ENCODE measurements at regions not wholly inside any gene's neighbourhood (a gene's known extent, or its start where the extent isn't known, plus 50 kb on each side); places are given as distances from the start of the nearest gene placed in this dataset.

- no peaks in the 10 kb centered on the region for H3K36me3 ChIP-seq
- no peak for DNase-seq
- no peaks in the 10 kb centered on the region for H3K9me3 ChIP-seq
- intact Hi-C loops (cut with DNase I; ENCODE audit: low total_unique reads) (no loop called here), in situ Hi-C loops (cut with MboI; ENCODE audit: low pct_ligation_motif_present in 1 of 4, low pct_unique_long_range_greater_than_20kb in 1 of 4, low sequenced_read_pairs in 3 of 4) (no loop called here)
- no peaks in the 10 kb centered on the region for H3K4me1 ChIP-seq
- no peaks in the 10 kb centered on the region for H3K27me3 ChIP-seq
- TF ChIP-seq POLR2AphosphoS5 (IDR thresholded peaks at IDR 0.05) (no peak), CTCF (IDR thresholded peaks at IDR 0.05) (no peak), POLR2A (IDR thresholded peaks at IDR 0.05) (no peak), EP300 (IDR thresholded peaks at IDR 0.05; ENCODE audit: low read depth) (no peak)
- WGBS, 2 donors (ENCODE audit: low coverage in 1 of 2) = 71 to 87% methylated on average over 3 to 5 of the region's 5 CpGs
- H3K27ac ChIP-seq = no peak overlapping the region
- H3K4me3 ChIP-seq = no peak overlapping the region
Measured at GRCh38 chr1:56002231-56002630, 577.1 kb downstream of the PLPP3 start.

GRCh38 chr1:56000424-56000823 is 578.9 kb downstream of the PLPP3 start:
- in situ Hi-C loops (cut with MboI; ENCODE audit: low pct_ligation_motif_present in 1 of 4, low pct_unique_long_range_greater_than_20kb in 1 of 4, low sequenced_read_pairs in 3 of 4) = no loop called here
- no peak overlapping the region for H3K27ac ChIP-seq
- WGBS, 2 donors (ENCODE audit: low coverage in 1 of 2) = 88 to 100% methylated on average over 3 of the region's 3 CpGs
- intact Hi-C loops (cut with DNase I; ENCODE audit: low total_unique reads) = no loop called here
- no peaks in the 10 kb centered on the region for H3K27me3 ChIP-seq
- H3K9me3 ChIP-seq = no peaks in the 10 kb centered on the region
- no peak overlapping the region for H3K4me3 ChIP-seq
- no peak for DNase-seq
- no peaks in the 10 kb centered on the region for H3K36me3 ChIP-seq
- no peaks in the 10 kb centered on the region for H3K4me1 ChIP-seq
- no peak for TF ChIP-seq CTCF (IDR thresholded peaks at IDR 0.05)
- TF ChIP-seq EP300 (IDR thresholded peaks at IDR 0.05; ENCODE audit: low read depth) = no peak
- TF ChIP-seq POLR2A (IDR thresholded peaks at IDR 0.05) = no peak
- TF ChIP-seq POLR2AphosphoS5 (IDR thresholded peaks at IDR 0.05) = no peak

GRCh38 chr1:55997536-55997935 is 581.8 kb downstream of the PLPP3 start:
- 14 to 16% methylated on average over 1 of the region's 1 CpG for WGBS, 2 donors (ENCODE audit: low coverage in 1 of 2)
- Histone ChIP-seq H3K27me3 (no peaks in the 10 kb centered on the region), H3K4me1 (no peaks in the 10 kb centered on the region), H3K36me3 (no peaks in the 10 kb centered on the region), H3K27ac (no peak overlapping the region), H3K4me3 (no peak overlapping the region), H3K9me3 (no peaks in the 10 kb centered on the region)
- TF ChIP-seq EP300 (IDR thresholded peaks at IDR 0.05; ENCODE audit: low read depth) = no peak
- peak in 1 of 3 donors; percentile 6 for TF ChIP-seq POLR2AphosphoS5 (IDR thresholded peaks at IDR 0.05)
- intact Hi-C loops (cut with DNase I; ENCODE audit: low total_unique reads) (no loop called here), in situ Hi-C loops (cut with MboI; ENCODE audit: low pct_ligation_motif_present in 1 of 4, low pct_unique_long_range_greater_than_20kb in 1 of 4, low sequenced_read_pairs in 3 of 4) (no loop called here)
- no peak for DNase-seq

- H3K27me3 ChIP-seq = no peaks in the 10 kb centered on the region
- TF ChIP-seq EP300 (IDR thresholded peaks at IDR 0.05; ENCODE audit: low read depth) = no peak
- TF ChIP-seq CTCF (IDR thresholded peaks at IDR 0.05) = no peak
- no peak for TF ChIP-seq POLR2AphosphoS5 (IDR thresholded peaks at IDR 0.05)
- TF ChIP-seq POLR2A (IDR thresholded peaks at IDR 0.05) = no peak
- DNase-seq = no peak
- H3K4me3 ChIP-seq = no peak overlapping the region
- WGBS, 2 donors (ENCODE audit: low coverage in 1 of 2) = 75 to 76% methylated on average over 8 of the region's 8 CpGs
- in situ Hi-C loops (cut with MboI; ENCODE audit: low pct_ligation_motif_present in 1 of 4, low pct_unique_long_range_greater_than_20kb in 1 of 4, low sequenced_read_pairs in 3 of 4) = no loop called here
- no peaks in the 10 kb centered on the region for H3K36me3 ChIP-seq
- no peak overlapping the region for H3K27ac ChIP-seq
- intact Hi-C loops (cut with DNase I; ENCODE audit: low total_unique reads) = no loop called here
- H3K4me1 ChIP-seq = peaks cover 0 to 3% (median 0%) of the 10 kb centered on the region in 4 donors
- no peaks in the 10 kb centered on the region for H3K9me3 ChIP-seq
Measured at GRCh38 chr1:55993646-55994318, 585.6 kb downstream of the PLPP3 start.

GRCh38 chr1:55990007-55990406 is 589.4 kb downstream of the PLPP3 start:
- whole genome bisulfite sequencing, 2 donors (ENCODE audit: low coverage in 1 of 2) = 68 to 94% methylated on average over 3 of the region's 3 CpGs
- H3K4me1 ChIP-seq = peaks cover 0 to 3% (median 0%) of the 10 kb centered on the region in 4 donors

More at GRCh38 chr1:55990007-55990406, 589.4 kb downstream of the PLPP3 start:
- no peaks in the 10 kb centered on the region for H3K27me3 ChIP-seq
- TF ChIP-seq POLR2A (IDR thresholded peaks at IDR 0.05) (no peak), EP300 (IDR thresholded peaks at IDR 0.05; ENCODE audit: low read depth) (no peak), CTCF (IDR thresholded peaks at IDR 0.05) (no peak), POLR2AphosphoS5 (IDR thresholded peaks at IDR 0.05) (no peak)
- H3K27ac ChIP-seq = no peak overlapping the region
- no peaks in the 10 kb centered on the region for H3K9me3 ChIP-seq
- H3K4me3 ChIP-seq = no peak overlapping the region
- no peaks in the 10 kb centered on the region for H3K36me3 ChIP-seq
- intact Hi-C loops (cut with DNase I; ENCODE audit: low total_unique reads) = no loop called here
- no peak for DNase-seq
- in situ Hi-C loops (cut with MboI; ENCODE audit: low pct_ligation_motif_present in 1 of 4, low pct_unique_long_range_greater_than_20kb in 1 of 4, low sequenced_read_pairs in 3 of 4) = no loop called here
